Pancreas (tissue), 10 donors: ENCODE measurements at regions not wholly inside any gene's neighbourhood (a gene's known extent, or its start where the extent isn't known, plus 50 kb on each side); places are given as distances from the start of the nearest gene placed in this dataset.
"Not testable (repeated sequence)": the region's sequence is repeated elsewhere in the genome, so short reads cannot be mapped to it uniquely, and the experiment has no call there.

Experiments used
- ATAC-seq, 4 donors: fragments of 200-7000 bp; cut with Tn5 transposase; one replicate each; pipeline versions ENCODE4 v1.8.0 to v1.9.1; 2020; ENCODE audit warnings: mild to moderate bottlenecking in 4 of 4, moderate library complexity in 4 of 4
- DNase-seq, 6 donors: peaks; one replicate each; pipeline ENCODE4 v3.0.0-alpha.2; 2020
- FAIRE-seq: peaks from 2 replicates; lab custom pipeline; 2012; peaks lifted over from hg19 to GRCh38; lab: Jason Lieb, UNC
- H3K27ac ChIP-seq, 4 donors: fragments of 200-600 bp; sonication (generic); 1 replicate in 3 of 4; 2 replicates in 1 of 4; pipeline versions ENCODE4 v1.5.0 to v1.8.0; 2020
- H3K27me3 ChIP-seq, 4 donors: fragments of 200-600 bp; one replicate each; pipeline ENCODE4 v1.8.0; 2021
- H3K36me3 ChIP-seq, 3 donors: fragments of 200-600 bp; sonication (generic) in 1 of 3; one replicate each; pipeline versions ENCODE4 v1.5.0 to v1.8.0; 2020 to 2021
- H3K4me1 ChIP-seq, 3 donors: fragments of 200-600 bp; one replicate each; pipeline ENCODE4 v1.8.0; 2021
- H3K4me3 ChIP-seq, 4 donors: fragments of 200-600 bp; sonication (generic) in 2 of 4; one replicate each; pipeline versions ENCODE4 v1.5.0 to v1.8.0; 2020 to 2021
- H3K9me3 ChIP-seq, 4 donors: fragments of 200-600 bp; one replicate each; pipeline ENCODE4 v1.8.0; 2021
- WGBS, 2 donors: extraction: QIAGEN DNeasy Blood & Tissue Kit; methylation state at CpG; one replicate each; pipeline ENCODE4 v1.1.7; 2013; 5-methylcytosine and 5-hydroxymethylcytosine counted together
- intact Hi-C, 3 donors: fragments of 100-400 bp; cut with DNase I; formaldehyde crosslinking; loops; one replicate each; pipeline versions ENCODE4 v1.11.1 to v1.14.2; 2022
- TF ChIP-seq, protein P1 (sequence below), 4 donors: fragments of 200-600 bp; sonication (generic) in 3 of 4; IDR thresholded peaks; one replicate each; pipeline versions ENCODE4 v1.5.0 to v1.8.0; 2021; ENCODE audit warnings: antibody characterized with exemption in 4 of 4
- donor health status: healthy with polysubstance abuse.
- donor health status: DM: no; HTN: no; CAD: no; lungs with moderate emphysema.
- donor health status: DM: no; HTN: no; CAD: no.
- donor health status: control.
- donor health status: control.
- donor health status: Bipolar disorder and iron deficiency.
- donor health status: DM: yes; HTN: yes; CAD: no.
- donor health status: DM: no; HTN: no; CAD: no.
- donor health status: DM: no; HTN: no; CAD: no.
- donor health status: DM: yes; HTN: yes; CAD: no.

DNA sequence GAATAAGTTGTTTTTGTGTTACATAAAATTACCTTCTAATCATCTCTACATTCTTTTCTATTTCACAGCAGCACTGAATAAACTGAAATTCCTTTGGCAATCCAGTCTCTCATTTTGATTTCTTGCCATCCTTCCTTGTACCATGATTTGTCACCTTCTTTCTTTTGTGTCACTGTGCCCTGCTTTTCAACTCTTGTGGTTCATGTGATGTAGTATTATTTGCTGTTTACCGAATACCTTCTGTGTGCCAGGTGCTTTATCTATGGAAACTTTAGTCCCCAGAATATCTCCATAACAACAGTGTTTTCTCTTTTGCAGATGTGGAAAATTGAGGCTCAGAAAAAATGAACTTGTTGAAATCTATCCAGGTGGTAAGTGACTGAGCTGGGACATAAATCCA lies 220.3 kb downstream of the STK31 start:
- Histone ChIP-seq H3K27ac (no peak overlapping the region), H3K27me3 (no peaks in the 10 kb centered on the region), H3K9me3 (no peaks in the 10 kb centered on the region), H3K36me3 (no peaks in the 10 kb centered on the region), H3K4me3 (no peak overlapping the region), H3K4me1 (no peaks in the 10 kb centered on the region)
- intact Hi-C loops, result no loop called here
- DNase-seq (no peak), ATAC-seq (no peak), FAIRE-seq (no peak)
- 15 to 19% methylated on average over 1 of the region's 1 CpG for WGBS, 2 donors
- TF ChIP-seq, protein P1, sequence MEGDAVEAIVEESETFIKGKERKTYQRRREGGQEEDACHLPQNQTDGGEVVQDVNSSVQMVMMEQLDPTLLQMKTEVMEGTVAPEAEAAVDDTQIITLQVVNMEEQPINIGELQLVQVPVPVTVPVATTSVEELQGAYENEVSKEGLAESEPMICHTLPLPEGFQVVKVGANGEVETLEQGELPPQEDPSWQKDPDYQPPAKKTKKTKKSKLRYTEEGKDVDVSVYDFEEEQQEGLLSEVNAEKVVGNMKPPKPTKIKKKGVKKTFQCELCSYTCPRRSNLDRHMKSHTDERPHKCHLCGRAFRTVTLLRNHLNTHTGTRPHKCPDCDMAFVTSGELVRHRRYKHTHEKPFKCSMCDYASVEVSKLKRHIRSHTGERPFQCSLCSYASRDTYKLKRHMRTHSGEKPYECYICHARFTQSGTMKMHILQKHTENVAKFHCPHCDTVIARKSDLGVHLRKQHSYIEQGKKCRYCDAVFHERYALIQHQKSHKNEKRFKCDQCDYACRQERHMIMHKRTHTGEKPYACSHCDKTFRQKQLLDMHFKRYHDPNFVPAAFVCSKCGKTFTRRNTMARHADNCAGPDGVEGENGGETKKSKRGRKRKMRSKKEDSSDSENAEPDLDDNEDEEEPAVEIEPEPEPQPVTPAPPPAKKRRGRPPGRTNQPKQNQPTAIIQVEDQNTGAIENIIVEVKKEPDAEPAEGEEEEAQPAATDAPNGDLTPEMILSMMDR (IDR thresholded peaks at IDR 0.05), result no peak

GRCh38 chr7:23931633-23932032 lies 221.6 kb downstream of the STK31 start:
- Histone ChIP-seq H3K27me3 (no peaks in the 10 kb centered on the region), H3K9me3 (no peaks in the 10 kb centered on the region), H3K4me1 (no peaks in the 10 kb centered on the region), H3K36me3 (no peaks in the 10 kb centered on the region), H3K4me3 (no peak overlapping the region), H3K27ac (no peak overlapping the region)
- WGBS, 2 donors, result 92 to 93% methylated on average over 2 of the region's 2 CpGs
- FAIRE-seq (no peak), ATAC-seq (no peak), DNase-seq (no peak)
- TF ChIP-seq, protein P1 (IDR thresholded peaks at IDR 0.05), result no peak
- intact Hi-C loops, result no loop called here

GRCh38 chr7:23938215-23938614 lies 228.2 kb downstream of the STK31 start:
- intact Hi-C loops, result no loop called here
- FAIRE-seq (no peak), DNase-seq (no peak), ATAC-seq (no peak)
- Histone ChIP-seq H3K36me3 (no peaks in the 10 kb centered on the region), H3K4me1 (no peaks in the 10 kb centered on the region), H3K27ac (no peak overlapping the region), H3K4me3 (no peak overlapping the region), H3K9me3 (no peaks in the 10 kb centered on the region), H3K27me3 (no peaks in the 10 kb centered on the region)
- TF ChIP-seq, protein P1 (IDR thresholded peaks at IDR 0.05), result no peak
- 85 to 90% methylated on average over 1 of the region's 1 CpG for WGBS, 2 donors

DNA sequence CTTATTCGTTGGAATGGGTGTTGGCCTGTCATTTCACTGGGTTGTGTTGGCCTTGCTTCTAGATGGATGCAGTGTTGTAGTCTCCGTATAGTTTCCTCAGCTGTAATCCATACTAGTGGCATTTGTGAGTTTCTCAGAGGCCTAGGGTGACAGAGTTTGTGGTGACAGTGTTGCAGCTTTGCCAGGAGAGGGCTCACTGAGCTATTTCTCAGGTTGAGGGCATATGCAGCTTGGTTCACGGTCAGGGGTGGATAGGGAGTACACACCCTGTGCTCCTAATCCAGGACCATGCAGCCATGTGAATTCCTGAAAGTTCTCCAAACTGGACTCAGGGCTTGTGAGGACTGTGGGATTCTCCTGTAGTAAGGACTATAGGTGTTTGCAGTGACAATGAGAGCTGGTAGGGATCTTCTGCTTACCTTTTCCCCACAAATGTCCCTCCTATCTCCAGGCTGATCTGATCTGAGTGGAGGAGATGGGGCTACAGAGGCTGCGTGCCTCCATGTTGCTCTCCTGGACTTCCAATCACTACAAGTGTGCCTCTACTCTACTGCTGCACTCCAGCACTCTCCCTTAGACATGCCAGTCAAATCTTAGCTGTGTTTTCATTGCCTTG lies 229.0 kb downstream of the STK31 start:
- WGBS, 2 donors, result 21 to 25% methylated on average over 4 of the region's 4 CpGs
- no peak overlapping the region for H3K27ac ChIP-seq
- FAIRE-seq, result no peak
- ATAC-seq, result peak; percentile 46 to 89 (median 79)
- intact Hi-C loops, result no loop called here
- H3K4me1 ChIP-seq, result no peaks in the 10 kb centered on the region
- no peak overlapping the region for H3K4me3 ChIP-seq
- peak in 2 of 6 donors; percentile 13 to 25 for DNase-seq
- TF ChIP-seq, protein P1 (IDR thresholded peaks at IDR 0.05), result peak in 1 of 4 donors; percentile 17
- no peaks in the 10 kb centered on the region for H3K27me3 ChIP-seq
- H3K36me3 ChIP-seq, result no peaks in the 10 kb centered on the region
- H3K9me3 ChIP-seq, result no peaks in the 10 kb centered on the region

GRCh38 chr7:23939747-23940146 lies 229.7 kb downstream of the STK31 start:
- DNase-seq, H3K36me3 ChIP-seq, ATAC-seq, FAIRE-seq, intact Hi-C loops, H3K4me3 ChIP-seq, H3K27ac ChIP-seq, H3K4me1 ChIP-seq, H3K9me3 ChIP-seq, H3K27me3 ChIP-seq: not testable (repeated sequence)
- 50 to 65% methylated on average over 2 of the region's 2 CpGs for WGBS, 2 donors
